H1 (cell line): ENCODE measurements at regions not wholly inside any gene's neighbourhood (a gene's known extent, or its start where the extent isn't known, plus 50 kb on each side); places are given as distances from the start of the nearest gene placed in this dataset.

Experiments used
- CTCF ChIA-PET: fragments of 300-600 bp; sonication (Branson Sonifier 250); formaldehyde crosslinking; loops from one replicate; lab custom pipeline; 2021; ENCODE audit not compliant: partially characterized antibody; lab: Charles Lee
- POLR2A ChIA-PET: fragments of 300-600 bp; sonication (Branson Sonifier 250); formaldehyde crosslinking; loops from one replicate; lab custom pipeline; 2021; ENCODE audit warnings: inconsistent platforms; ENCODE audit not compliant: partially characterized antibody; lab: Charles Lee
- DNase-seq, 2 experiments: peaks; one replicate each; pipeline versions ENCODE4 v3.0.0 to v3.0.0-alpha.2; 2010 to 2022; ENCODE audit warnings: low spot score in 2 of 2, low read depth in 1 of 2, mixed read lengths in 1 of 2
- FAIRE-seq: peaks from 2 replicates; lab custom pipeline; 2011; peaks lifted over from hg19 to GRCh38; lab: Jason Lieb, UNC
- H2AFZ ChIP-seq: 2 replicates; pipeline ENCODE4 v1.8.1; 2012; ENCODE audit warnings: low read length, inconsistent platforms
- H2AK5ac ChIP-seq: 2 replicates; pipeline ENCODE4 v1.6.1; 2013; ENCODE audit warnings: low read depth, low read length
- H2BK120ac ChIP-seq: replicated peaks from 2 replicates; pipeline ENCODE3; 2013; ENCODE audit warnings: low read depth, low read length, inconsistent platforms
- H2BK12ac ChIP-seq: 2 replicates; pipeline ENCODE4 v1.6.1; 2013; ENCODE audit warnings: low read depth, low read length
- H2BK15ac ChIP-seq: 2 replicates; pipeline ENCODE4 v1.6.1; 2013; ENCODE audit warnings: low read length
- H2BK20ac ChIP-seq: 2 replicates; pipeline ENCODE4 v1.6.1; 2013; ENCODE audit warnings: low read length
- H2BK5ac ChIP-seq: 2 replicates; pipeline ENCODE4 v1.6.1; 2013; ENCODE audit warnings: low read depth, low read length
- H3K14ac ChIP-seq: 2 replicates; pipeline ENCODE4 v1.6.1; 2013; ENCODE audit warnings: inconsistent platforms; ENCODE audit not compliant: insufficient read length
- H3K18ac ChIP-seq: 2 replicates; pipeline ENCODE4 v1.6.1; 2013; ENCODE audit warnings: low read length; ENCODE audit errors: extremely low read depth
- H3K23ac ChIP-seq: 2 replicates; pipeline ENCODE4 v1.6.1; 2013; ENCODE audit warnings: inconsistent platforms; ENCODE audit not compliant: insufficient read length
- H3K23me2 ChIP-seq: 2 replicates; pipeline ENCODE4 v1.6.1; 2013; ENCODE audit warnings: low read depth, low read length
- H3K27ac ChIP-seq: 2 replicates; pipeline ENCODE4 v1.6.1; 2011; ENCODE audit warnings: low read depth, low read length, inconsistent platforms
- H3K27me3 ChIP-seq, 4 experiments: replicated peaks in 1 of 4; 1 replicate in 1 of 4; 2 replicates in 3 of 4; pipeline versions ENCODE4 v1.6.1 to v1.8.1; 2011 to 2013; ENCODE audit warnings: low read length in 3 of 4, mild to moderate bottlenecking in 3 of 4, inconsistent platforms in 2 of 4, mixed read lengths in 2 of 4, moderate library complexity in 1 of 4; ENCODE audit not compliant: control insufficient read depth in 3 of 4, insufficient read depth in 3 of 4; ENCODE audit errors: extremely low read depth in 1 of 4
- H3K36me3 ChIP-seq, 4 experiments: 2 replicates each; pipeline versions ENCODE4 v1.6.1 to v1.8.1; 2011 to 2013; ENCODE audit warnings: mild to moderate bottlenecking in 4 of 4, low read length in 3 of 4, moderate library complexity in 2 of 4, control low read depth in 1 of 4, inconsistent platforms in 1 of 4; ENCODE audit not compliant: insufficient read depth in 4 of 4, control insufficient read depth in 2 of 4
- H3K4ac ChIP-seq: replicated peaks from 2 replicates; pipeline ENCODE3; 2013; ENCODE audit warnings: low read length, low read depth, mixed read lengths, inconsistent platforms; ENCODE audit not compliant: insufficient read length
- H3K4me1 ChIP-seq, 4 experiments: replicated peaks in 1 of 4; 1 replicate in 1 of 4; 2 replicates in 3 of 4; pipeline versions ENCODE4 v1.6.1 to v1.8.1; 2011 to 2013; ENCODE audit warnings: low read length in 3 of 4, inconsistent platforms in 2 of 4, mixed read lengths in 1 of 4; ENCODE audit not compliant: insufficient read depth in 4 of 4, control insufficient read depth in 3 of 4
- H3K4me2 ChIP-seq, 2 experiments: 2 replicates each; pipeline versions ENCODE4 v1.6.1 to v1.8.1; 2011 to 2013; ENCODE audit warnings: low read depth in 2 of 2, low read length in 2 of 2, control low read depth in 1 of 2, inconsistent platforms in 1 of 2, mild to moderate bottlenecking in 1 of 2; ENCODE audit not compliant: insufficient read depth in 1 of 2
- H3K4me3 ChIP-seq, 4 experiments: fragments of 200-600, 300-600 bp in 1 of 4; sonication (generic), shearing (Covaris generic), sonication (Bioruptor Twin) in 1 of 4; 2 replicates each; pipeline versions ENCODE4 v1.5.1 to v1.8.1; 2011 to 2016; ENCODE audit warnings: low read length in 4 of 4, low read depth in 3 of 4, control low read depth in 2 of 4, inconsistent platforms in 2 of 4, mild to moderate bottlenecking in 2 of 4, mixed read lengths in 1 of 4, moderate library complexity in 1 of 4; ENCODE audit not compliant: insufficient read depth in 2 of 4; ENCODE audit errors: extremely low read depth in 1 of 4
- H3K56ac ChIP-seq: replicated peaks from 2 replicates; pipeline ENCODE3; 2013; ENCODE audit warnings: low read depth, mild to moderate bottlenecking, mixed read lengths, low read length, inconsistent platforms; ENCODE audit not compliant: insufficient read length
- H3K79me1 ChIP-seq: 2 replicates; pipeline ENCODE4 v1.6.1; 2013; ENCODE audit warnings: low read depth, low read length, control low read depth
- H3K79me2 ChIP-seq, 2 experiments: 2 replicates each; pipeline versions ENCODE4 v1.6.1 to v1.8.1; 2012 to 2013; ENCODE audit warnings: low read length in 2 of 2, mild to moderate bottlenecking in 2 of 2, inconsistent platforms in 1 of 2; ENCODE audit not compliant: insufficient read depth in 2 of 2, control insufficient read depth in 1 of 2
- H3K9ac ChIP-seq, 4 experiments: replicated peaks in 1 of 4; 1 replicate in 1 of 4; 2 replicates in 3 of 4; pipeline versions ENCODE4 v1.6.1 to v1.8.1; 2011 to 2013; ENCODE audit warnings: low read depth in 3 of 4, low read length in 3 of 4, control low read depth in 2 of 4, mild to moderate bottlenecking in 2 of 4, moderate library complexity in 2 of 4, inconsistent platforms in 1 of 4; ENCODE audit errors: extremely low read depth in 1 of 4
- H3K9me3 ChIP-seq, 2 experiments: 2 replicates each; pipeline versions ENCODE4 v1.6.1 to v1.8.1; 2012 to 2013; ENCODE audit warnings: mild to moderate bottlenecking in 2 of 2, moderate library complexity in 2 of 2, control low read depth in 1 of 2, inconsistent platforms in 1 of 2, low read depth in 1 of 2, low read length in 1 of 2, mixed read lengths in 1 of 2; ENCODE audit not compliant: insufficient read depth in 2 of 2
- H4K20me1 ChIP-seq, 2 experiments: replicated peaks in 1 of 2; 2 replicates each; pipeline versions ENCODE3 to v1.8.1; 2011 to 2013; ENCODE audit warnings: inconsistent platforms in 2 of 2, low read length in 2 of 2, mild to moderate bottlenecking in 1 of 2; ENCODE audit not compliant: insufficient read depth in 2 of 2, control insufficient read depth in 1 of 2
- H4K5ac ChIP-seq: 2 replicates; pipeline ENCODE4 v1.6.1; 2013; ENCODE audit warnings: low read length, low read depth, mixed read lengths, inconsistent platforms; ENCODE audit not compliant: insufficient read length
- H4K8ac ChIP-seq: 2 replicates; pipeline ENCODE4 v1.8.0; 2013; ENCODE audit warnings: mild to moderate bottlenecking, moderate library complexity, low read length, inconsistent platforms; ENCODE audit not compliant: insufficient read depth; ENCODE audit errors: extremely low read depth
- H4K91ac ChIP-seq: replicated peaks from 2 replicates; pipeline ENCODE3; 2013; ENCODE audit warnings: low read length, mixed read lengths, inconsistent platforms; ENCODE audit not compliant: insufficient read length
- BCL11A ChIP-seq, 2 experiments: IDR thresholded peaks; one replicate each; pipeline ENCODE4 v1.6.1; 2011; ENCODE audit warnings: low read depth in 2 of 2, low read length in 2 of 2, mild to moderate bottlenecking in 2 of 2
- CHD1 ChIP-seq: IDR thresholded peaks from 2 replicates; pipeline ENCODE4 v1.6.1; 2012; ENCODE audit warnings: low read depth, low read length, improper control_type of control experiment
- EZH2 ChIP-seq: fragments of 200-600 bp; sonication (generic); IDR thresholded peaks from 2 replicates; pipeline ENCODE4 v1.7.1; 2012; ENCODE audit warnings: low read depth, mild to moderate bottlenecking, moderate library complexity, low read length, inconsistent platforms; ENCODE audit not compliant: severe bottlenecking
- GABPA ChIP-seq: IDR thresholded peaks from 2 replicates; pipeline ENCODE4 v1.6.1; 2011; ENCODE audit warnings: mild to moderate bottlenecking, low read length, moderate library complexity, borderline replicate concordance; ENCODE audit not compliant: insufficient read depth
- HDAC6 ChIP-seq: IDR thresholded peaks from one replicate; pipeline ENCODE4 v1.7.1; 2012; ENCODE audit warnings: low read depth, mild to moderate bottlenecking, inconsistent platforms, low read length, moderate library complexity
- KDM5A ChIP-seq: fragments of 200-600 bp; IDR thresholded peaks from 2 replicates; pipeline ENCODE4 v1.7.1; 2012; ENCODE audit warnings: mild to moderate bottlenecking, low read length, inconsistent platforms, mixed read lengths
- MAFK ChIP-seq: IDR thresholded peaks from 2 replicates; pipeline ENCODE4 v1.6.1; 2012; ENCODE audit warnings: low read depth, mild to moderate bottlenecking, improper control_type of control experiment, low read length
- PHF8 ChIP-seq: fragments of 200-600 bp; sonication (generic); conservative IDR thresholded peaks from 2 replicates; pipeline ENCODE4 v1.7.1; 2012; ENCODE audit warnings: low read depth, mild to moderate bottlenecking, inconsistent platforms, low read length, moderate library complexity
- SP2 ChIP-seq: IDR thresholded peaks from 2 replicates; pipeline ENCODE4 v1.6.1; 2012; ENCODE audit warnings: mild to moderate bottlenecking, low read length, inconsistent platforms
- SRF ChIP-seq: IDR thresholded peaks from 2 replicates; pipeline ENCODE4 v1.6.1; 2011; ENCODE audit warnings: mild to moderate bottlenecking, low read depth, low read length, moderate library complexity
- TAF1 ChIP-seq: IDR thresholded peaks from 2 replicates; pipeline ENCODE4 v1.6.1; 2011; ENCODE audit warnings: mild to moderate bottlenecking, low read depth, low read length
- ZNF274 ChIP-seq: IDR thresholded peaks from 2 replicates; pipeline ENCODE4 v1.7.0; 2012; ENCODE audit warnings: low read length, borderline replicate concordance; ENCODE audit errors: extremely low read depth
- WGBS, 2 experiments: shearing (Covaris generic) in 1 of 2; methylation state at CpG; one replicate each; pipeline versions ENCODE4 v1.1.6 to v1.1.7; 2013 to 2015; ENCODE audit warnings: low lambda C conversion rate in 2 of 2, mixed read lengths in 2 of 2, inconsistent platforms in 1 of 2, low coverage in 1 of 2, missing lambda C conversion rate in 1 of 2; ENCODE audit not compliant: insufficient replicate concordance in 2 of 2, insufficient coverage in 1 of 2, insufficient read length in 1 of 2; ENCODE audit errors: extremely low coverage in 1 of 2, missing lambda C conversion rate in 1 of 2; 5-methylcytosine and 5-hydroxymethylcytosine counted together

DNA sequence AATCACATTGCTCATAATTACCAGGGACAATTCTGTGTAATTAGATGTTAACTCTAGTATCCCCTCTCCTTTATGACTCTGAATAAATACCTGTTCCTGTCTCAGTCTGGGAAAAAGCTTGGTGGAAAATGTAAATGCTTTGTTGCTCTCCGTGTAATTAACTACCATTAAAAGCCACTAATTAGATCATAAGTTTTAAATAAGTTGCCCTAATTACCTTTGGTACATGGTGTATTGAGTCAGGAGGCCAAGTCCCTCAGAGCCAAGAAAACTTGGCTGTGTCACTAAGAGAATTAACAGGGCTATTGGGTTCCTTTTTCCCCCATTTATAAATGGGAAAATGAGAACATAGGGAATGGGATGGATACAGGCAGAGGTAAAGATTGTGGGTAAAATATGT, 617.6 kb downstream of the TLR4 start:
- Histone ChIP-seq H3K4me1 (peaks cover 0 to 4% (median 0%) of the 10 kb centered on the region in 4 experiments; a peak in 1 of 7 replicates), H2AFZ (no peak overlapping the region), H3K27ac (no peak overlapping the region), H2BK12ac (no peak overlapping the region), H4K5ac (no peak overlapping the region), H3K14ac (no peak overlapping the region), H4K20me1 (no peaks in the 10 kb centered on the region), H3K4ac (no peak overlapping the region), H3K18ac (no peak overlapping the region), H3K79me1 (no peaks in the 10 kb centered on the region), H3K9ac (no peak overlapping the region), H3K36me3 (no peaks in the 10 kb centered on the region), H2BK20ac (no peak overlapping the region), H3K79me2 (no peaks in the 10 kb centered on the region), H3K23me2 (no peaks in the 10 kb centered on the region), H3K4me2 (no peak overlapping the region), H2BK120ac (no peak overlapping the region), H4K91ac (no peak overlapping the region), H3K23ac (no peak overlapping the region), H3K56ac (no peak overlapping the region), H4K8ac (no peak overlapping the region), H3K27me3 (no peaks in the 10 kb centered on the region), H2AK5ac (no peak overlapping the region), H3K9me3 (no peaks in the 10 kb centered on the region), H2BK5ac (no peak overlapping the region), H3K4me3 (no peak overlapping the region), H2BK15ac (no peak overlapping the region)
- POLR2A ChIA-PET, result no interaction called here
- CTCF ChIA-PET, result no interaction called here
- TF ChIP-seq PHF8, result no peak
- TF ChIP-seq HDAC6, result no peak
- no peak for TF ChIP-seq SRF
- TF ChIP-seq KDM5A, result no peak
- no peak for TF ChIP-seq BCL11A (IDR thresholded peaks at IDR 0.05; ENCODE audit: low read depth in 2 of 2, low read length in 2 of 2)
- TF ChIP-seq CHD1, result no peak
- no peak for TF ChIP-seq MAFK
- no peak for TF ChIP-seq TAF1
- TF ChIP-seq EZH2, result no peak
- TF ChIP-seq GABPA, result no peak
- no peak for TF ChIP-seq ZNF274
- no peak for TF ChIP-seq SP2
- WGBS, 2 experiments, result 94% methylated on average over 1 of the region's 1 CpG; no CpG with 5 or more reads in 1 of the 2 experiments
- no peak for FAIRE-seq
- no peak for DNase-seq
